Esophagus (tissue), 2 donors: ENCODE measurements at regions not wholly inside any gene's neighbourhood (a gene's known extent, or its start where the extent isn't known, plus 50 kb on each side); places are given as distances from the start of the nearest gene placed in this dataset.
"Not testable (repeated sequence)": the region's sequence is repeated elsewhere in the genome, so short reads cannot be mapped to it uniquely, and the experiment has no call there.

Experiments
- H3K27ac ChIP-seq, 2 donors: one replicate each; pipeline ENCODE4 v1.5.1; 2013; ENCODE audit warnings: low read depth in 2 of 2, mild to moderate bottlenecking in 2 of 2, inconsistent platforms in 1 of 2, low read length in 1 of 2, moderate library complexity in 1 of 2
- H3K27me3 ChIP-seq, 2 donors: one replicate each; pipeline ENCODE4 v1.6.1; 2013; ENCODE audit warnings: low read length in 2 of 2, control low read depth in 1 of 2, mild to moderate bottlenecking in 1 of 2; ENCODE audit not compliant: insufficient read depth in 2 of 2, control insufficient read depth in 1 of 2
- H3K36me3 ChIP-seq, 2 donors: one replicate each; pipeline ENCODE4 v1.6.1; 2013; ENCODE audit warnings: low read length in 1 of 2; ENCODE audit not compliant: control insufficient read depth in 2 of 2, insufficient read depth in 2 of 2
- H3K4me1 ChIP-seq, 2 donors: one replicate each; pipeline ENCODE4 v1.6.1; 2013; ENCODE audit warnings: low read length in 1 of 2; ENCODE audit not compliant: control insufficient read depth in 2 of 2, insufficient read depth in 2 of 2
- H3K4me3 ChIP-seq, 2 donors: one replicate each; pipeline ENCODE4 v1.5.1; 2013; ENCODE audit warnings: low read length in 2 of 2, mild to moderate bottlenecking in 2 of 2, low read depth in 1 of 2, moderate library complexity in 1 of 2
- H3K9me3 ChIP-seq, 2 donors: one replicate each; pipeline ENCODE4 v1.6.1; 2013; ENCODE audit warnings: mild to moderate bottlenecking in 2 of 2, low read depth in 1 of 2, low read length in 1 of 2, moderate library complexity in 1 of 2; ENCODE audit not compliant: control insufficient read depth in 2 of 2, insufficient read depth in 1 of 2
- WGBS, 2 donors: extraction: QIAGEN DNeasy Blood & Tissue Kit; methylation state at CpG; one replicate each; pipeline ENCODE4 v1.1.7; 2013; 5-methylcytosine and 5-hydroxymethylcytosine counted together
- donor health status: healthy with polysubstance abuse.
- donor health status: Bipolar disorder and iron deficiency.

- WGBS, 2 donors: 88% methylated on average over 1 of the region's 1 CpG
Observed at GRCh38 chr10:32217216-32217615, 129.7 kb downstream of the EPC1 start.

GRCh38 chr10:32213838-32214237 lies 133.1 kb downstream of the EPC1 start:
- H3K4me3 ChIP-seq, H3K27ac ChIP-seq, H3K4me1 ChIP-seq, H3K27me3 ChIP-seq, H3K9me3 ChIP-seq, H3K36me3 ChIP-seq: not testable (repeated sequence)
- 49 to 67% methylated on average over 4 of the region's 4 CpGs for WGBS, 2 donors

More at GRCh38 chr10:32217216-32217615, 129.7 kb downstream of the EPC1 start:
- no peak overlapping the region for H3K4me3 ChIP-seq
- no peak overlapping the region for H3K27ac ChIP-seq
- H3K4me1 ChIP-seq: no peaks in the 10 kb centered on the region
- H3K36me3 ChIP-seq: no peaks in the 10 kb centered on the region
- no peaks in the 10 kb centered on the region for H3K9me3 ChIP-seq
- H3K27me3 ChIP-seq: no peaks in the 10 kb centered on the region

DNA sequence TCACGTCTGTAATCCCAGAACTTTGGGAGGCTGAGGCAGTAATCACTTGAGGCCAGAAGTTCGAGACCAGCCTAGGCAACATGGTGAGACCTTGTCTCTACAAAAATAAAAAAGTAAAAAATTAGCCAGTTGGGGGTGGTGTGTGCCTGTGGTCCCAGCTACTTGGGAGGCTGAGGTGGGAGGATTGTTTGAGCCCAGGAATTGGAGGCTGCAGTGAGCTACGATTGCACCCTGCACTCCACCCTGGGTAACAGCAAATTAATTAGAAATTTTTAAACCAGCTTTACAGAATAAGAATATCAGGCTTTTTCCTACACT lies 136.0 kb downstream of the EPC1 start:
- Histone ChIP-seq H3K36me3 (no peaks in the 10 kb centered on the region), H3K27me3 (no peaks in the 10 kb centered on the region), H3K27ac (no peak overlapping the region), H3K9me3 (no peaks in the 10 kb centered on the region), H3K4me3 (no peak overlapping the region), H3K4me1 (no peaks in the 10 kb centered on the region)
- WGBS, 2 donors: 54 to 78% methylated on average over 3 of the region's 3 CpGs

GRCh38 chr10:32210306-32211045 lies 136.5 kb downstream of the EPC1 start:
- 65 to 72% methylated on average over 18 of the region's 18 CpGs for WGBS, 2 donors
- Histone ChIP-seq H3K4me3 (no peak overlapping the region), H3K36me3 (no peaks in the 10 kb centered on the region), H3K27ac (no peak overlapping the region), H3K4me1 (no peaks in the 10 kb centered on the region), H3K9me3 (no peaks in the 10 kb centered on the region), H3K27me3 (no peaks in the 10 kb centered on the region)

- not testable (repeated sequence) for H3K9me3 ChIP-seq, H3K27me3 ChIP-seq, H3K4me1 ChIP-seq, H3K27ac ChIP-seq, H3K4me3 ChIP-seq, H3K36me3 ChIP-seq
- 82 to 85% methylated on average over 7 of the region's 7 CpGs for WGBS, 2 donors
Observed at GRCh38 chr10:32208005-32208404, 139.0 kb downstream of the EPC1 start.

GRCh38 chr10:32207544-32207943 lies 139.4 kb downstream of the EPC1 start:
- Histone ChIP-seq H3K9me3 (no peaks in the 10 kb centered on the region), H3K4me1 (no peaks in the 10 kb centered on the region), H3K27me3 (no peaks in the 10 kb centered on the region), H3K36me3 (no peaks in the 10 kb centered on the region), H3K4me3 (no peak overlapping the region), H3K27ac (no peak overlapping the region)
- 53 to 57% methylated on average over 2 of the region's 2 CpGs for WGBS, 2 donors

- H3K36me3 ChIP-seq: no peaks in the 10 kb centered on the region
- H3K27ac ChIP-seq: no peak overlapping the region
- H3K4me1 ChIP-seq: no peaks in the 10 kb centered on the region
- 19 to 22% methylated on average over 1 of the region's 1 CpG for WGBS, 2 donors
- H3K4me3 ChIP-seq: no peak overlapping the region
- H3K9me3 ChIP-seq: no peaks in the 10 kb centered on the region
- no peaks in the 10 kb centered on the region for H3K27me3 ChIP-seq
Observed at GRCh38 chr10:32205670-32206069, 141.3 kb downstream of the EPC1 start.

GRCh38 chr10:32204606-32205005 lies 142.4 kb downstream of the EPC1 start:
- Histone ChIP-seq H3K27ac (no peak overlapping the region), H3K27me3 (no peaks in the 10 kb centered on the region), H3K9me3 (no peaks in the 10 kb centered on the region), H3K4me3 (no peak overlapping the region), H3K4me1 (no peaks in the 10 kb centered on the region), H3K36me3 (no peaks in the 10 kb centered on the region)
- WGBS, 2 donors: 70 to 80% methylated on average over 2 of the region's 2 CpGs

DNA sequence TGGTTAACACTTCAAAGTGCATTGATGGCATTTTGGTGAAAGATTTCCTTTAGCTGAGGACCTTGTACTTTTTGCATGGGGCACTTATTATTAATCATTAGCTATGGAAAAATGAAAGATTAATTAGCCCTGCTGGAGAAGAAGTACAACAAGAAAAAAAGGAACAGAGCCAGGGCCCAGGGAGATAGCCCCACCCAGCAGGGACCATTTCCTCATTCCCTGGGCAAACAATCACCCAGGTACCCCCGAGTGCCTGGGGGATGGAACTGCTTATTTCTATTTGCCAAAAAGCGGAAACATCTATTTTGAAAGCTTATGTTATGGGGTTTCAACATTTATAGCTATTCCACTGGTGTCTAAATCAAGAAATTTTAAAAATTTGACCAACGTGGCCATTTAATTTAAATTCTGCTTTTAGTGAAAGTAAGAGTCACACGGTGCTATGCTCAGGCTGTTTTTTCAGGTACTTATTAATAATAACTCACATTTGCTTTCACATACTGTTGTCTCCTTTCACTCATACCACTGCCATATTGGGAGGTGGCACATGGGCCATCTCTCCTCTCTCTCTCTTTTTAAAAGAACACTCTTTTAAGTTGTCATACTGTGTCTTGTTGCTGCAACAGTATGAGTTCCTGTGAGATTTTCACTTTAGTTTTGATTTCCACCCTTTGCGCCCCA lies 143.6 kb upstream of the KIF5B start:
- H3K36me3 ChIP-seq: no peaks in the 10 kb centered on the region
- H3K4me1 ChIP-seq: no peaks in the 10 kb centered on the region
- H3K27ac ChIP-seq: no peak overlapping the region
- no peak overlapping the region for H3K4me3 ChIP-seq
- no peaks in the 10 kb centered on the region for H3K9me3 ChIP-seq
- 65 to 66% methylated on average over 5 of the region's 5 CpGs for WGBS, 2 donors
- no peaks in the 10 kb centered on the region for H3K27me3 ChIP-seq

DNA sequence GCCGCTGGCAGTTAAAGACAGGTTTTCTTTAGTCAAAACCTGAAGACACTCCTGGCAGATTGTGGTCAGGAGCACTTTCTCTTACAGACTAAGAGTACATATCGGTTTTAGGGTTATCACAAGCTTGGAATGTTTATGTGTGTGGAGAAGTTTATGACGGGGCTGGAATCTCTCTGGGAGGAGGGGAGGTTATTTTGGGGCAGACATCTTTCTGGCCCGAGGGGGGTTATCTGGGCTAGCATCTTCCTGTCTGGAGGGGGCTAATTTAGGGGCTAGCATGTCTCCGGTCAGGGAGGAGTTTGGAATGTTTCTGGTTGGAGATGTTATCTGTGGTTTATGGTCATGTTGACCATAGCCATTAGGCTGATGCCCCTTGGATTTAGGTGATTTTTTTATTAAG lies 141.2 kb upstream of the KIF5B start:
- Histone ChIP-seq H3K27ac (no peak overlapping the region), H3K9me3 (no peaks in the 10 kb centered on the region), H3K27me3 (no peaks in the 10 kb centered on the region), H3K36me3 (no peaks in the 10 kb centered on the region), H3K4me1 (no peaks in the 10 kb centered on the region), H3K4me3 (no peak overlapping the region)
- 56 to 66% methylated on average over 5 of the region's 5 CpGs for WGBS, 2 donors
